Stimulated activated CD4-positive, alpha-beta T cell treated with anti-CD3 and anti-CD28 coated beads, Interleukin-15, amount 100 ng/mL, for 24 hours (primary cell): ENCODE measurements at regions not wholly inside any gene's neighbourhood (a gene's known extent, or its start where the extent isn't known, plus 50 kb on each side); places are given as distances from the start of the nearest gene placed in this dataset.
"Not testable (repeated sequence)": the region's sequence is repeated elsewhere in the genome, so short reads cannot be mapped to it uniquely, and the experiment has no call there.

Experiments
- DNase-seq: peaks from one replicate; pipeline ENCODE4 v3.0.0-alpha.2; 2020

DNA sequence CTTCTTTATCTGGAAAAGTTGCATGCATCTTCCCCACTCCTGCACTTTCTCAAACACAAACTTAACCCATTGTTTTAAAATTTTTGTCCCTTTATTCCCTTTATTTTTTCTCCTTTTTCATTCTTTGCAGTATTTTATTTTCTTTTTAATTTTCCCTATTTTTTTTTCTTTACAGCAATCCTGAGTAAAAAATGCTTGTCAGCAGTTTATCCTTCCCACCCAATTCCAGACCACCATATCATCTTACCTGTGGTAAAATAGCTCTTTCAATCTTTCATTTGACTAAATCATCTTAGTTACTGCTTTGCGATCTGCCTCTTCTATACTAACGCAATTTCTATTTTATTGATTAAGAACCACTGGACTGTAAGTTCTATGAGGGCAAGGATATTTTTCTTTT is 450.5 kb downstream of the KLHL4 start:
- DNase-seq = no peak

DNA sequence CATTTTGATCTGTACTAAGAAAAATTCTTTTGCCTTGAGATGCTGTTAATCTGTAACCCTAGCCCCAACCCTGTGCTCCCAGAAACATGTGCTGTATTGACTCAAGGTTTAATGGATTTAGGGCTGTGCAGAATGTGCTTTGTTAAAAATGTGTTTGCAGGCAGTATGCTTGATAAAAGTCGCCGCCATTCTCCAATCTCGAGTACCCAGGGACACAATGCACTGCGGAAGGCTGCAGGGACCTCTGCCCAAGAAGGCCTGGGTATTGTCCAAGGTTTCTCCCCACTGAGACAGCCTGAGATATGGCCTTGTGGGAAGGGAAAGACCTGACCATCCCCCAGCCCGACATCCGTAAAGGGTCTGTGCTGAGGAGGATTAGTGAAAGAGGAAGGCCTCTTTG is 454.5 kb downstream of the KLHL4 start:
- not testable (repeated sequence) for DNase-seq

DNA sequence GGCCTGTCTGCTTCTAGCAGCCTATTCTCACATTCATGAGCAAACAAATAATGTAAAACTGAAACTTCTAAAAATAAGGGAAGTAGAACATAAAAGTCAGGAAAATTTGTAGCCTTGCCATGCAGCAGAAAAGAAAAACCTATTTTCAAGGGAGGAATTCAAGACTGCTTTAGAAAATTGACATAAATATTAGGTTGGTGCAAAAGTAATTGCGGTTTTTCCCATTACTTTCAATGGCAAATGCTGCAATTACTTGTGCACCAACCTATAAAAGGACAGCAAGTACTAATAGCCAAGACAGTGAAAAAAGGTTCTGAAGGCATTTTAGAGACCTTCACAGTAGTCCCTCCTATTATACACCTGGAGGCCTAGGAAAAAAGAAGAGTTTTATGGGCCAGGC is 457.8 kb downstream of the KLHL4 start:
- no peak for DNase-seq

DNA sequence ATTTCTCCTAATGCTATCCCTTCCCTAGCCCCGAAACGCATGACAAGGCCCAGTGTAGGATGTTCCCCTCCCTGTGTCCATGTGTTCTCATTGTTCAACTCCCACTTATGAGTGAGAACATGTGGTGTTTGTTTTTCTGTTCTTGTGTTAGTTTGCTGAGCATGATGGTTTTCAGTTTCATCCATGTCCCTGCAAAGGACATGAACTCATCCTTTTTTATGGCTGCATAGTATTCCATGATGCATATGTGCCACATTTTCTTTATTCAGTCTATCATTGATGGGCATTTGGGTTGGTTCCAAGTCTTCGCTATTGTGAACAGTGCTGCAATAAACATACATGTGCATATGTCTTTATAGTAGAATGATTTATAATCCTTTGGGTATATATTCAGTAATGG is 490.3 kb downstream of the KLHL4 start:
- DNase-seq = not testable (repeated sequence)

DNA sequence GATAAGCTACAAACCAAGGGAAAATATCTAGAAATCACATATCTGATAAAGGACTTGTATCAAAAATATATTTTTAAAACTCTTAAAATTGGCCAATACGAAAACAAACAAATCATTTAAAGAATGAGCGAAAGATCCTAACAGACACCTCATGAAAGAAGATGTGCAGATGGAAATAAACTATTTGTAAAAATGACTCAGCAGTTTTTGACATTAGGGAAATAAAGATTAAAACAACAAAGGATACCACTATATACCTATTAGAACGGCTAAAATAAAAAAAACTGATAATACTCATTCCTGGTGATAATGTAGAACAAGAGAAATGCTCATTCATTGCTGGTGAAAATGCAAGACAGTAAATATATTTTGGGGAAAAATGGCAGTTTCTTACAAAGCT is 506.4 kb downstream of the KLHL4 start:
- DNase-seq = no peak

DNA sequence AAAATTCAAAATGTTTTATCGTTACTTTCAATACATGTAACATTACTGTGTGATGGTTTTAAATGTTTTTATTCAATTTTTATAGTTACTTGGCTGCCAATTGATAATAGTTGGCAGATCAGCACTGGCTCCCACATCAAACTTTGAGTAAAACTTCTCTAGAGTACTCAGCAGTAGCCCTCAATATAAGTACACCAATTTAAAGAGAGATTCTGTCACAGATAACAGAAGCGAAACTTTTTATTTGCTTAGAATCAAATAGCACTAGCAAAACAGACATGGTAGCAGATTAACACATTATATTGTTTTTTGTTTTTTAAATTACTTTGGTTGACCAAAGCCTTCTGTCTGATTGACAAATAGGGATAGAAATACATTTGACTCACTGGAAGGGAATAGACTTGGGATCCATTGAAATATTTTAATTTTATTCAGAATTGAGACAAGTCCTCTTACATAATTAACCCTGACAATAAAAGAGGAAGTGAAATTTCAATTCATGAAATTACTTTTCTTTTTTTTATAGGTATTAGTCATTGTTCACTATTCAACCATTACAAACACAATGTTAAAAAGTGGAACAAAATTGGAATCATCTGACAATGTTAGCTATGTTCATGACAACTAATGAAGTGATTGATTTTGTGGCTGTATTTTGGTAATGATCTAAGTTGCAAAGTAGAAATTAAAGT is 554.9 kb downstream of the KLHL4 start:
- DNase-seq = no peak

DNA sequence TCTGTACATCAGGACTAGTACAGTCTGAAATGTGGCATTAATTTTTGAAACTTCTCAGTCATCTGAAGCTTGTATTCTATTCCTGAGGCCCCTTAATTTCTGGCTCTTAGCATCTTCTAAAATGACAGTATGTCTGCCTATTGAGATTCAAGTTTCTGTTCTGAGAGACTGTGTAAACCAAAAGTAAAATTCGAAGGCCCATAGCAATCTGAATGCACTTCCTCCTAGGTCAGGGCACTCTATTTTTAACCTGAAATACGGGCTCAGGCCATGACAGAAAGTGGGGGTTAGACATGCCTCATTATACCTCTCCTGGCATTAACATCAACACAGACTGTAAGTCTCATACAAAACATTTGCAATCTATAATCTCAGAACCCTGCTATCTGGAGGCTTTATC is 584.4 kb downstream of the KLHL4 start:
- DNase-seq = no peak

DNA sequence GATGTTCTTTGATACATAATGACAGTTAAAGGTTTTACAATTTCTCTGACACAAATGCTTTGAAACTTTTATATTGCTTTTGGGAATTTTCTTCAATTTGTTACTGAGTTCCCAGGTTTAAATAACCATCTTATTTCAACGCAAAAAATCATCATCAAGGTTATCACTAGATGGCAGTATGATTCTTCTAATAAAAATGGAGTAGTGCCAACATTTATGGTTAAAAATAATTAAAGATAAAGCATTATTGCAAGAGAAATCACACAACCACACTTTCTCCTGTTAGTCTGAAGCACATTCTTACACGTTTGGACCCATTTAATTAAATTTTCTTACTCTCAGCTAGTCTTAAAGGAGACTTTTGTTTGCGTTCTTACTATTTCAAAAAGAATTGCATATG is 611.3 kb upstream of the CPXCR1 start:
- no peak for DNase-seq

DNA sequence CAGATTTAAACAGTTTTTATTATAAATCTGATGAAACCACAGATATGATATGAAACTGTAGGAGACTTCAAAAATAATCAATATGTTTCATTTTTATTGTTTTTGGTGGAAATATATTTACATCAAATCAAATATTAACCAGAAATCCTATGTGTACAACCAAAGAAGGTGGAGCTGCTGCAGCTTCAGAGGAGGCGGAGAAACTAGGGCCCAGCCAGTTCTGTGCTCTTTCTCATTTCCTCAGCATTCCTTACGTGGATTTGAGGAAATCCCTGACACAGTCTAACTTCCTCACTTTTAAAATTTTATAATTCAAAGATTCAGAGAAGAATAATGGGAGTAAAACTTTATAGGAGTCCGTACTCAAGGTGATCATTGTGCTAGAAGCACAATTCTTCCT is 610.7 kb upstream of the CPXCR1 start:
- no peak for DNase-seq

DNA sequence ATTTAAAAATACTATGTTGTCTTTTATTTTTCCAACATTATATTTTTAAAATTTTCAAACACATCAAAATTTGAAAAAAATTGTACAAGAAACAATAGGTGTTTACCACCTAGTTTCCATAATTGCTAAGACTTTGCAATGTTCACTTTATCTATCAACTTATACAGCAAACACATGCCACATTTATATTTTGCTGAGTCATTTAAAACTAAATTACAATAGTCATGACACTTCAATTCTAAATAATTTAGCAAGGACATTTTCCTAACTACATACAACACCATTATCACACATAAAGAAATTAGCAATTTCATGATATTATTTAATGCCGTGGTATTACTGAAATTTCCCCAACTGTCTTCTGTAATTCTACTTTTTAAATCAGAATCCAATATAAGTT is 600.4 kb upstream of the CPXCR1 start:
- no peak for DNase-seq

DNA sequence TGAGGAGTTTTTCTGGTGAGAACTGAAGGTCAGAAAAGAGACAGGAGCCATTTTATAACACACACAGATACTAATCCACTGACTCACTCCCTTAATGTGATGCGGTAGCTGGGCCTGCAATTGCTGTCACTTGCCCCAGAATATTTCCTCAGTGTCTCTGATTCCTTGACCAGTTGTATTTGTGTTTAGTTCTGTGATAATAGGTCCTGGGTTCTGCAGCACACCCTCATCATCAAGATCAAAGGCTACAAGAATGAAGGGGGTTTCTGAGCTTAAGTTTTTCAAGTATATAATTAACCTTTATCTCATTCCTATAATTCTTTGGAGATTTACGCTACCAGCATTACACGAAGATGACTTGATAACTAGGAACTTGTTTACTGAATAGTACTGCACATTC is 576.5 kb upstream of the CPXCR1 start:
- DNase-seq = no peak

DNA sequence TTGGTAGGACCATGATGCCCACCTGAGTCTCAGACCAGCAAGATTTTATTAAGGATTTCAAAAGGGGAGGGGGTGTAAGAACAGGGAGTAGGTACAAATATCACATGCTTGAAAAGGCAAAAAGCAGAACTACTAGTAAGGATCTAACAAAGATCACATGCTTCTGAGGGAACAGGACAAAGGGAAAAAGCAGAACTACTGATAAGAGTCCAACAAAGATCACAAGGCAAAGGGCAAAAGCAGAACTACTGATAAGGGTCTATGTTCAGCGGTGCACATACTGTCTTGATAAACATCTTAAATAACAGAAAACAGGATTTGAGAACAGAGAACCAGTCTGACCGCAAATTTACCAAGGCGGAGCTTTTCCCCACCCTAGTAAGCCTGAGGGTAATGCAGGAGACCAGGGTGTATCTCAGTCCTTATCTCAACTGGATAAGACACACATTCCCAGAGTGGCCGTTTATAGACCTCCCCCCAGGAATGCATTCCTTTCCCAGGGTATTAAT is 573.0 kb upstream of the CPXCR1 start:
- not testable (repeated sequence) for DNase-seq

DNA sequence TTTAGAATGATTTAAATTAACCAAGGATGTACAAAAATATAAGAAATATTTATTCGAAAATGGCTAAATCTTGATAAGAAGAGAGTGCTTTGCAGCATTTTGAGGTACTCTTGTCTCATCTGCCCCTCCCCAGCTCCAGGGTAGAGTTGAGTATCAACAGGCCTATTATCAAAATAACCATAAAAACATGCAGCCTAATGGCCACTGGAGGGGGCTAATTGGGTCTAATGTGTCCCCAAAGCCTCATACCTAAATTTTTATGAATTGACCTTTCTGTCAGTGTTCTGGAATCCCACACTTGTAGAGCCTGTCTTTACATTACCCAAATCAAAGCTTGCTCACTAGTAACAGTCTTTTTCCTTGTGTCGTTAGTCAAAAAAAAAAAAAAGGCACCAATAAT is 544.9 kb upstream of the CPXCR1 start:
- no peak for DNase-seq

DNA sequence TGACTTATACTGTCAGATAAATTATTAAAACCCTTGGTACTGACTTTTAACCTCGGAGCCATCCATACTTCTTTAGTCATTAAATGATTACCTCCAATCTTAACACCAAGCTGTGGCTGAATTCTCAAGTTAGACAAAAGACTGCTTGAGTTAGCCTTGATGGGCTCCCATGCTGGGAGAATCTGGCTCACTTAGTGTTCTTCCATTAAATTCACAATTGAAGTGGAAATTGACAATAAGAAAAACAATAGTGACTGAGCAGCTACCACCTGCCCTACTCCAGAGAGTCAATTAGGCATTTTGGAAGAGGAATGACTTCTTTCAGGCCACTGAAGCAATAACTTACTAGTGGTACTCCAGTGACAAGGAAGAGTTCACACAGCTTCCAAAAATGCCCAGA is 503.0 kb upstream of the CPXCR1 start:
- DNase-seq = no peak

DNA sequence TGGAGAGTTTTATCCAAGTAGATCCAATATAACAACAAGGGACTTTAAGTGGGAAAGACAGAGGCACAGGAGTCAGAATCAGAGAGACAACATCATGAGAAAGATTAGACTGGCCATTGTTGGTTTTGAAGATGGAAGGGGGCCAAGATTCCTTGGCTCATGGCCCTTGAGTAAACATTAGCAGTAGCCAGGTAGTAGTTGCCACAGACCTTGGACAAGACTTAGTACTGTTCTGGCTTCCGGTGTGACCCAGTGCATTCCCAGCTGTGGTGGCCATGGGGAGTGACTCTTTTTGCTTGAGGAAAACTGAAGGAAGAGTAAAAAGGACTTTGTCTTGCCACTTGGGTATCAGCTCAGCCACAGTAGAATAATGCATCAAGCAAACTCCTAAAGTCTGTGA is 462.2 kb upstream of the CPXCR1 start:
- DNase-seq = no peak

DNA sequence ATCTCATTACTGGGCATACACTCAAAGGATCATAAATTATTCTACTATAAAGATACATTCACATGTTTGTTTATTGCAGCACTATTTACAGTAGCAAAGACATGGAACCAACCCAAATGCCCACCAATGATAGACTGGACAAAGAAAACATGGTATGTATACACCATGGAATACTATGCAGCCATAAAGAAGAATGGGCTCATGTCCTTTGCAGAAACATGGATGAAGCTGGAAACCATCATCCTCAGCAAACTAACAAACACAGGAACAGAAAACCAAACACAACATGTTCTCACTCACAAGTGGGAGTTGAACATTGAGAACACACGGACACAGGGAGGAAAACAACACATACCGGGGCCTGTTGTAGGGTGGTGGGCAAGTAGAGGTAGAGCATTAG is 433.1 kb upstream of the CPXCR1 start:
- DNase-seq = not testable (repeated sequence)

DNA sequence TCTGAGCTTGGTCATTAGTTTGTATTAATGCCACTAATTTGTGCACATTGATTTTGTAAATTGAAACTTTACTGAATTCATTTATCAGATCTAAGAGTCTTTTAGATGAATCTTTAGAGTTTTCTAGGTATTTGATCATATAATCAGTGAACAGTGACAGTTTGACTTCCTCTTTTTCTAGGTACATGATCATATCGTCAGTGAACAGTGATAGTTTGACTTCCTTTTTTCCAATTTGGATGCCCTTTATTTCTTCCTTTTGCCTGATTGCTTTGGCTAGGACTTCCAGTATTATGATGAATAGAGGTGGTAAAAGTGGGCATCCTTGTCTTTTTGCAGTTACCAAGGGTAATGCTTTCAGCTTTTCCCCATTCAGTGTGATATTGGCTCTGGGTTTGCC is 421.4 kb upstream of the CPXCR1 start:
- DNase-seq = no peak

DNA sequence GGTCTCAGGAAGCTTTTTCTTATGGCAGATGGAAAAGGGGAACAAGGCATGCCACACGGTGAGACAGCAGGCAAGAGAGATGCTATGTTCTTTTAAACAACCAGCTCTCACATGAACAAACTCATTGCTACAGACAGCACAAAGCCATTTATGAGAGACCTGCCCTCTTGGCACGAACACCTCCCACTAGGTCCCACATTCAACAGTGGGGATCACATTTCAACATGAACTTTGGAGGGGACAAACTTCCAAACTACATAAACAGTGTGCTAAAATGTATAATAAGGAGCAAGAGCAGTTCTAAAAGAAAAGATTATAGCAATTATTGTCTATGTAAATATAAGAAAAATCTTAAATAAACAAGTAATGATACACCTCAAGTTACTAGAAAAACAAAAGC is 391.8 kb upstream of the CPXCR1 start:
- DNase-seq = no peak

DNA sequence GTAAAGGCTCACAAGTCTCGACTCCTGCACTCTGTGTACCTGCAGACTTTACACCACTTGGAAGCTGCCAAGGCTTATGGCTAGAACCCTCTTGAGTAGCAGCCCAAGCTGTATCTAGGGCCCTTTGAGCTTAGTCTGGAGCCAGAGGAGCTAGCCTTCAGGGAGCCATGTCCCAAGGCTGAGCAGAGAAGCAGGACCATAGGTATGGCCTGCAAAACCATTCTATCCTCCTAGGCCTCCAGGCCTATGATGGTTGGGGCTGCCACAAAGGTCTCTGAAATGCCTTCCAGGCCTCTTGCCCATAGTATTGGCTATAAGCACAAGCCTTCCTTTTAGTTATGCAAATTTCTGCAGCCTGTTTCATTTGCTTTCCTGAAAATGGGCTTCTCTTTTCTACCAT is 380.7 kb upstream of the CPXCR1 start:
- no peak for DNase-seq

DNA sequence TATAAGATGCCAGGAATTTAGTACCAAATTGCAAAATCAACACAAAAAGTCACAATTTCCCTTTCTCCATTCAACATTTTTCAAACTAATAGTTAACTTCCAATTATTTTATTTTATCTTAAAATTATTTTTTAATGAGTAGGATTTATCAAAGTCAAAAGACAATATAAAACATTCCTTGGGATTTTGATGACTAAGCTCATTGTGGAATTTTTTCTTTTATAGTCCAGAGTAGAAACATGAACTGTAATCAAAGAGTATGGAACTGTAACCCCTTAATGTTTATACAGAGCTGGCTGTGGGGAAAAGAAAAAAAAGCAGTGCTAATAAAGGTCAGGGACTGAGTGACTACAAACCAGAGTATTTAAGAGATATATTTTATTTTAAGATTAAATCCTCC is 368.6 kb upstream of the CPXCR1 start:
- DNase-seq = no peak

DNA sequence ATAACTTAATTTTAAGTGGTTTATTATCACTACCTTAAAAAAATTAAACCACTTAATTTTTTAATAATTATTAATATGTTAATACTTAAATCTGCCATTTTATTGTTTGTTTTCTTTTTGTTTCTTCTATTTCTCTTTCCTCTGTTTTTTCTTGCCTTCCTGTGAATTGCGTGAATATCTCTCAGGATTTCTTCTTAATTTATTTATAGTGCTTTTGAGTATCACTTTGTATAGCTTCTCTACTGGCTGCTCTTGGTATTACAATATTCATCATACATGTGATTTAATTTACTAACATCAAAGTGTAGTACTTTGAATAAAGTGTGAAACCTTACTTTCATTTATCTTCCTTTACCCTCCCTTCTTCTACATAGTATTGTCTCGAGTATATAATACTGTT is 349.5 kb upstream of the CPXCR1 start:
- DNase-seq = no peak

DNA sequence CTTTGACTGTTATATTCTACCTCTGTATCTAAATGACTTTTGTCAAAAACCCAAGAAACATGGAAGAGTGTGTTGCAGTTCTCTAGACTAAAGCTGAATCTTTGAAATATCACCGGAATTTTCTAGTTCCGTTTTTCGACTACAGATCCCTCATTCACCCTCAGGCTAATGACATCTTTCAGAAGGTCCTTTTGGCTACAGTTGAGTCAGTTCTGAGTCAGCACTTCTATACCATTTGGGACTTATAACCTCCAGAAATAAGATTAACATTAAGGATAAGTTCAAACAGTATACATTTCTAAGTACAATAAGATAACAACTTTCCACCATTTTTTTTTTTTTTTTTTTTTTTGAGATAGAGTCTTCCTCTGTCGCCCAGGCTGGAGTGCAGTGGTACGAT is 331.0 kb upstream of the CPXCR1 start:
- DNase-seq = no peak

DNA sequence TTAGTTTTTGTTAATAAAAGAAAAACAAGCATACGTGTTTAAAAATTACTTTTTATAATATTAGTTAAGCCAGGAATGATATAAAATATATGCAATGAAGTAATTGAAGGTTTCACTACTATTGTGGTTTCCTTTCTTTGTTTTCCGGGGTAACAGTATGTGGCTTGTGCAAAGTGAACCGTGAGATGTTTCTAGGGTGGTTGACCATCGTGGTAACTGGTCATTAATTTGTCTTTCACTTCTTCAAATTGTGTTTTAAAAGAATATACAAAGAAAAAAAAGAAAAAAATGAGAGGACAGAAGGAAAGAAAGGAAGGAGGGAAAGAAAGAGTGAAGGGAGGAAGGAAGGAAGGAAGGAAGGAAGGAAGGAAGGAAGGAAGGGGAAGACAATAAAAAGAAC is 330.1 kb upstream of the CPXCR1 start:
- DNase-seq = no peak

DNA sequence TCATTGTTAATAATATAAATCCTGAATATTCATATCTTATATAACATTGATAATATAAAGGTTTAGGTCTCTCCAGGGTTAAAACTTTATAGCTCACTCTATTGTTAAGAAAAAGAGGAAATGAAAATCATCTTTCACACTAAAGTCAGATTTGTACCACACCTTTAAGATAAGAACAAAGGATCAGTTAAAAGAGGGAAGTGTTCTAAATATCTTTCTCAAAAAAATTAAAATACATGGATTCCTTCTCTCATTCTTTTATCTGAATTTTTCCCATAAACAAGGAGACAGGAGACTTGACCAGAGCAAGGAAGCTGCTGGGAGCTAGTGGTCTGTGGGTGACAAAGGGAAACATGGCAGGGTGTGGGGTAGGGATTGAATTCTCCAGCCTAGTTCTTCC is 323.0 kb upstream of the CPXCR1 start:
- no peak for DNase-seq

DNA sequence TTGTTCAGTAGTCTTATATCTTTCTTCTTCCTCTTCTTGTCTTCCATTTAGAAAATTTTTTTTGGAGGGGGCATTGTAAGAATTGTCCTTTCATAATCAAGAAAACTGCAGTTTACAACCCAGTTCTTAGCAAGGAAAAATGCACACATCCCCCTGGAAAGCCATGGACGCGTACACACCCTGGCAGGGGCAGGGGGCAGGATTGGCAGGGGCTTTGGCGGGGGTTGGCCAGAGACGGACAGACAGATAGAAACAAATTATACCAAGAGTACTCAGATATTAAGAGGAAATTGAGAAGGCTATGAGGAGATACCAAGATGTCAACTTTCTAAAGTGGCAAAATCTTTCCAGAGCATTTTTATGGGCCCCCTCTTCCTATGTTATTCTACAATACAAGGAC is 322.5 kb upstream of the CPXCR1 start:
- DNase-seq = no peak

DNA sequence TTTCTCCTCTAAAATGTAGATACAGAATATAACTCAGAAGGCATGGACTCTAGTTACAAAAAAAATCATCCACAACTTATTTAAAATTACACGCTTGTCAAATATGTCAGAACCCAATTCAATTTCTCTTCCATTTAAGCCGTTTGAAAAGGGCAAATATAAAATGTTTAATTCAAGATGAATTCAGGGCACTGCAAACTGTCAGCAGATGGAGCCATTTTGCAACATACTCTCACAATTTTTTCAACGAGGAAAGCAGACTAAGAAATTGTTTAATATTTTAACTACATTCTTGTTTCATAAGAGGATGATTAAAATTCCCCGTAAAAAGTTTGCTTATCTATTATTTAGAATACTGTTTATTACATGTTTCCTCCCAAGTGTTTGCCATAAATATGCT is 321.3 kb upstream of the CPXCR1 start:
- DNase-seq = no peak
